Embryonic facial prominence (tissue), 1 donor: ENCODE measurements at regions not wholly inside any gene's neighbourhood (a gene's known extent, or its start where the extent isn't known, plus 50 kb on each side); places are given as distances from the start of the nearest gene placed in this dataset.
A peak's percentile ranks its signal among the peaks of the same experiment; 100 is the strongest.

Experiments
- DNase-seq: peaks from one replicate; pipeline ENCODE4 v3.0.0-alpha.2; 2016; ENCODE audit errors: extremely low spot score

DNA sequence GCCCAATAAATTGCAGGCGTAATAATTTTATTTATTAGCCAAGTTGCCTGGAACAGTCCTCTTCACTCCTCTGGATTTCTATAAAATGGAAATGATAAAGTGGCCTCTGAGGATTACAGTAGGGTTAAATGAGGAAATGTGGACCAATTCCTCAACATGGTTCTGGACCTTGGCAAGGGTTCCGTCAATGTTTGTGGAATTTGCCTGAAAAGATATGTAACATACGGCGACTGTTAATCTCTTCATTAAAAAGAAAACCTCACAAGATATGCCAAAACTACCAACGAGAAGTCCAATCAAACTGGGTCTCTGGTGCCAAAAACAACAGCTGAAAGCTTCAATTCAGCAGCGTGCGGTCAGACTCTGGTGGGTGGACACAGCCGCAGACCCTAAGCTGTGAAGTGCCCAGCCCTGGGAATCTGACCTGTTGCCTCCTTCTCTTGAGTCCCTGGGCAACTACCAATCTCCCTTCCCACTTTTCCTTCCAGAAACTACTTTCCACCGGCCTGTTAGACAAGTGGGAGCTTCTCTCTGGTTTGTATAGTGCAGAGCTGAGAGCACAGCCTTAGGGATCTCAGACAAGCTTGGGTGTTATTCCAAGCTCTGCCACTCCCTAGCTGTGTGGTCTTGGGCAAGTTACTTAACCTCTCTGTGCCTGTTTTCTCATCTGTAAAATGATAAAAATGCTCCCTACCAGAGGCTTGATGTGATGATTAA, 190.5 kb upstream of the GSC start:
- DNase-seq, result no peak

DNA sequence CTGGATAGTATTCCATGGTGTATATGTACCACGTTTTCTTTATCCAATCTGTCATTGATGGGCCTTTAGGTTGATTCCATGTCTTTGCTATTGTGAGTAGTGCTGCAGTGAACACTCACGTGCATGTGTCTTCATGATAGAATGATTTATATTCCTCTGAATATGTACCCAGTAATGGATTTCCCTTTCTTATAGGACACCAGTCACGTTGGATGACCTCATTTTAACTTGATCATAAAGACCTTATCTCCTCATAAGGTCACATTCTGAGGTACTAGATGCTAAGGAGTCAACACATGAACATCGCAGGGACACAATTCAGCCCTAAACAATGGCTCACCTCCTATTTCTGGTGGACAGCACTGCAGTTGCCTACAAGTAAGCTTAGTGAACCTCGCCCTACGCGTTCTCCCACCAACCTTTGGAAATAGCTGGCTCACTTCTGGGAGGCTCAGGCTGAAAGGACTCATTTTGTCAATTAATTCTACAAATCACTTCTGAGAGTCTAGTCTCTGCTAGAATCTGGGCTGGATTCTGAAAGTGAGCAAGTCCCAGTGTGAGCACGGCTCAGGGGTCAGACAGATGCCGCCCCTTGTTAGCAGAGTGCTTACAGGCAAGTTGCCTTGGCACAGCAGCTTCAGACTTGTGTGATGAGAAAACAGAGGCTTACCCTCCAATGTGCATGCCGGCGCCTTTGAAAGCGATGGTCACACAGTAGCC, 183.8 kb upstream of the GSC start:
- DNase-seq, result no peak

DNA sequence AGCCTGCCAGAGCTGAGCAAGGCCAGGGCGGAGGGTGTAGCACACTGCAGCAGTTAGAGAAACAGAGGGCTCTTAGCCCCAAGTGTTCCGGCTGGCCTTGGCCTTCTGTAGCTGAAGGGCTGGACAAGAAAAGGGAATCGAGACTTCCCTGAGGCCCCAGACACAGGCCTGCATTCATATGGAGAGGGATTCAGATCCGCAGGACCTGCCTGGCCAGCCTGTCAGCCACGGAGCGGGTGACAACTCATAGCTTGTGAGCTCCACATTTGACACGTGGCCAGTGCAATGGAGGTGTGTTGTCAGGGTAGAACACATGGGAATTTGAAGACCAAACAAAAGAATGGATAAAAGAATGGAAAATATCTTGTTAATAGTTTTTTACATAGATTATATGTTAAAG, 182.2 kb upstream of the GSC start:
- no peak for DNase-seq

DNA sequence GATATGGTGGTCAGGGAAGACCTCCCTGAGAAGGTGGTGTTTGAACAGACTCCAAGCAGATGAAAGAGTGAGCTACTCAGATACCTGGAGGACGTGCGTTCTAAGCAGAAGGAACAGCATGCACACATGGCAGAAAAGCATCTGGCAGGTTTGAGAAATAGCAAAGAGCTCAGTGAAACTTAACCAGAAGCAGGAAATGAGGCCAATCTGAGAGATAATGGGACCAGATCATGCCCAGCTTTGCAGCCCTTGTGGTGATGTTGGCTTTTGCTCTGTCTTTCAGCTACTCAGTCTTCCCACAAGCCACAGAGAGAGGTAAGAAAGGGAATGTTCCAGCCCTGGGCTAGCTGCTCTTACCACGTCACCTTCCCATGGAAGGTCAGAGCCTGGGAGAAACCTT, 176.3 kb upstream of the GSC start:
- DNase-seq, result no peak

DNA sequence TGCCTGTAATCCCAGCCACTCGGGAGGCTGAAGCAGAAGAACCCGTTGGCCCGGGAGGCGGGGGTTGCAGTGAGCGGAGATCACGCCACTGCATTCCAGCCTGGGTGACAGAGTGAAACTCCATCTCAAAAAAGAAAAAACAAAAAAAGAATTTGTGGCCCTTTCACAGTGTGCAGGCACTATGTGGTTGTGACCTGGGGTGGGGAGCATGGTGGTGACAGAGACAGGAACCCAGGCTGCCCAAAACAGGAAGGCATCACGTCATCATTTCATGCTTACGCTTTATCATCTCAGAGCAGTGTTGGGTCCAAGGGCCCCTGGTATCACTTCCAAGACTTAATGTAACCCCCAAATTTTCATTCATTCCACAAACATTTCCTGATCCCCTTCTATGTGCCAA, 175.7 kb upstream of the GSC start:
- no peak for DNase-seq

DNA sequence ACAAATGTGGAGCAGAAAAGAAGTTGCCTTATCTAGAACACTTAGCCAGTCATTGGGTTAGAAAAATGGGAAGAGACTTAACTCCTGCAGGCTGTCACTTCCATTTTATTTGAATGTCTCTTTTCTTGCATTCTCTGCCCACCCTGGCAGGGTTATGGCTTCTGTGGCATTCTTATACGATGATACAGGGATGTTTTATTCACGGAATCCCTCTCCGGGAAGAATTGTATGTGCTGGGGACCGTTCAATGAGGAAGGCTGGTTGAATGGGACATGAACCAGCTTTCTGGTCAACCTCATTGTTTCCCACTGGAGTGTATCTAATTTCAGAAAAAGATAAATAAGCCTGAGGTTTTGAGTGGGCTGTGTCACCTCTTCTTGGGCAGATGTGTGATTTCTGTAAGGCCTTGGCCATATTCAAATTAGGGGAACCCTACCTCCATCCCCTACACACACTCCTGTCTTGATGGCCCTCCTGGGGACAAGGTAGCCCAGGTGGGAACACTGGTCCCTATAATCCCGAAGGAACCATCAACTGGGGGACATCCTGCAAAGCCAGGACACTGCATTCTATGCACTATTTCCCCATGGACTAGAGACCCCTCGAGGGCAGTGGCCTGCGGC, 174.8 kb upstream of the GSC start:
- DNase-seq, result no peak

DNA sequence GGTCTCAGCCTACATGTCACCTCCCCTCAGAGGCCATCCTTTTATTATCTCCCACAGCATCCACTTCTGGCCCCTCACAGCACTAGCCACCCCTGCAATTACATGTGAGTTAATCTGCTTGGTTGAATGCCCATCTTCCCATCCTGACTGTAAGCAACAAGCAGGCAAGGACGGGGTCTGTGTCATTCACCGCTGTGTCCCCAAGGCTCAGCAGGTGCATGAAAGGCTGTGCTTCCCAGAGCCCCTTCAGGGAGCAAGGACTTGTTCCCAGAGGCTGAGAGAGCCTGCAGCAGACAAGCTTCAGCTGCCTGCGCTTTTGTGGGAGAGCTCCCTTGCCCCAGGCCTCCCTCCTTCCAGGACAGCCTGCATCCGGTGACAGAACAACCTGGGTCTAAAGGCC, 172.7 kb upstream of the GSC start:
- DNase-seq, result no peak

DNA sequence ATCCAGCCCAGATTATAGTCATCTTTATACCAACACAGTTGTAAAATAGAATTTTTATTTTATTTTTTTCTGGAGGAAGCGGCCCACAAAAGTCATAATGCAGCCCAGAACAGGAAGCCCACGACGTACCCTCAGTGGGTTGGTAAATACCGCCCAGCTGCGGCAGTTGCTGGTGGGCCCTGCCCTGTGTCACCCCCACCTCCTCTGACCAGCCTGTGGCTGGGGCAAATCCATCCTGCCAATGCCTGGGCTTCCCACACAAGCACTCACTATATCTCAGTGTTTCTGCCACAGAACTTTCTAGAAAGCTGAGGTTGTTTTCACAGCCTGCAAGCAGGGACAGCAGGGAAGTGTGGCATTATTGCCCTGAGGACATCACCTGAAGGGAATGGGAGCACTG, 171.4 kb upstream of the GSC start:
- DNase-seq, result no peak

DNA sequence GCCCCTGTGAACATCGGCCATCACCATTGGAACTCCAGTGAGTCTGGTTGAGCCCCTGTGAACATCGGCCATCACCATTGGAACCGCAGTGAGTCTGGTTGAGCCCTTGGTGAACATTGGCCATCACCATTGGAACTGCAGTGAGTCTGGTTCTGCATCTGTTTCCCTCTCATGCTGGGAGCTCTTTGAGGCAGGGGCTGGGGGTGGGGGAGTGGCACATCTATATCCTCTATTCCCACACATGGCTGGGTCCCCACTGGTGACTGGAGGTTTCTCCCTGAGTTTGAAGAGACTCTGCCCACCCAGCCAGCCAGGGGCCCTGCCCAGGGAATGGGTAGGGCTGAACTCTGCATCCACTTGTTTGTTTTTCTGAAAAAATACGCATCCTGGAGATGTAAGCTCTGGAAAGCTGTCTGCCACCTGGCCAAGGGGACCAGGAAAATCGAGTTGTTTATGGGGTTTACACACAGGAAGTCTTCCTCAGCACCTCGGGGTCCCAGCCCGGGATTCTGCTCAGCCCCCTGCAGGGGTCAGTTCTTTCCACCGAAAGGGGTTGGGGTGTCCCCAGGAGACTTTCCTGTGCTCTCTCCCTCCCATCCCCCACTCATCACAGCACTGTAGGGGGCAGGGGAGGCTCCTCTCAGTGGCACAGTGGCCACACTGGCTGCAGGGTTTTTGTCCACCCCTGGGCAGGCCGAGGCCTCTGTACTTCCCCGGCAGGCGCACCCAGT, 170.5 kb upstream of the GSC start:
- DNase-seq, result no peak

DNA sequence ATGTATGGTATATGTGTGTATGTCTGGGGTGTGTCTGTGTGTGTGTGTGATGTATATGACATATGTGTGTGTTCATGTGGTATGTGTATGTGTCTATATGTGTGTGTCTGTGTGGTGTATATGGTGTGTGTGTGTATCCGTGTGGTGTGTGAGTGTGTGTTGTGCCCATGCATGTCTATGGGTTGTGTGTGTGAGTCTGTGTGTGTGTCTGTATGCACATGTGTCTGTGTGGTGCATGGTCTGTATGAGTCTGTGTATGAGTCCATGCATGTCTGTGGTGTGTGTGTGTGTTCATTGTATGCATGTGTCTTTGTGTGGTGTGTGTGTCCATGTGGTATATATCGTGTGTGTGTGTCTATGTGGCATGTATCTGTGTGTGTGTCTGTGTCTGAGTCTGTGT, 168.1 kb upstream of the GSC start:
- DNase-seq, result no peak

DNA sequence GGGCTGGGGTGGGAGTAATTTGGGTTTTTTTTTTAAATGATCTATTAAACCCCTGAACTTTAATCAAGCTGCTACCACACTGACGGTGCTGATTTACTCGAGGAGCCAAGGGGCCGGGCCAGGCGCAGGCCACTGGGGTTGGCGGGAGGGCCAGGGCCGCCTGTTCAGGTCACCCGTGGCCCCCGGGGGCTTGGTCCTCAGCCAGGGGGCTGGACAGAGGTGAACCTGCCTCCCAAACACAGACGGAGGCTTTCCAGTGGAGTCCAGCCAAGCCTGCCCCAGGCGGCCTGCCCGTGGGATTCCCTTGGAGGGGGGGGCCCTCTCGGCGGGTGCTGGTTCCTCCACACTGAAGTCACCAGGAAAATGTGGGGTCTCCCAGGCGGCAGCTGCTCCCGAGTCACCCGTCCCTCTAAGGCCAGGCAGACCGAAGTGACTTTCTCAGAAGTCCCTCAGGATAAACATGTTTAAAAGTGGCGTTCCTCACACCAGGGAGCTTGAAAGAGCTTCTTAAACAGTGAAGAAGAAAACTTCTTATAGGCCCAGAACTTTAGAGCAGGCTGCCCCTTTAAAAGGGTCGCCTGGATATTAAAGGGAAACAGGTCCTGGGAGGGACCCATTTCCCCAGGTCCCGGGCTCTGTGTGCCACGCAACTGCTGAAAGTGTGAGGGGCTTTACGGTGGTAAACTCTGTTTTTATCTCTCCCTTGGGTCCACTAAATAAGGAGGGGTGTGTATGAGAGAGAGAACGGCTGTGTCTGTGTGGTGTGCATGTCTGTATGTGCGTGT, 167.2 kb upstream of the GSC start:
- DNase-seq, result peak; percentile 29

DNA sequence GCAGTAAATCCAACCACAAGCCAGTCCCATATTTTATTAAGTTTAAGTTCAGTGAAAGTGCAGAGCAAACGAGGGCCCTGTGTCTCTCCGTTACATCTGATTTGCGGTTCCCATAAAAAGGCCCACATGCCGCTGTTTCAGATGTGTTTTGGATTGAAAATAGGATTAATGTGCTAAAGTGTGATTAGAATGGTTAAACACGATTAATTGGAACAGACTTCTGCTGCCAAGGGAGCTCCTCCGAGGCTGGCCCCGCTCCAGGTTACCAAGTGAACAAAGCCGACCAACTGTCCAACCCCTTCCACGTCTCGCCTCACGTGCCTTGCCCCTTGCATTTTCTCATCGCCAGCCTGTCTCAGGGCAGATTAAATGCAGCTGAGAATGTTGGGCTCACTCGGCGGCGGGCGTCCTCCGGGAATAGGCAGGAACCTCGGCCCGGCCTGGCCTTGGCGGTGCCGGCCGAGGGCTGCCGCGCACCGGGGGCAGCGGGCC, 166.5 kb upstream of the GSC start:
- peak; percentile 81 for DNase-seq

DNA sequence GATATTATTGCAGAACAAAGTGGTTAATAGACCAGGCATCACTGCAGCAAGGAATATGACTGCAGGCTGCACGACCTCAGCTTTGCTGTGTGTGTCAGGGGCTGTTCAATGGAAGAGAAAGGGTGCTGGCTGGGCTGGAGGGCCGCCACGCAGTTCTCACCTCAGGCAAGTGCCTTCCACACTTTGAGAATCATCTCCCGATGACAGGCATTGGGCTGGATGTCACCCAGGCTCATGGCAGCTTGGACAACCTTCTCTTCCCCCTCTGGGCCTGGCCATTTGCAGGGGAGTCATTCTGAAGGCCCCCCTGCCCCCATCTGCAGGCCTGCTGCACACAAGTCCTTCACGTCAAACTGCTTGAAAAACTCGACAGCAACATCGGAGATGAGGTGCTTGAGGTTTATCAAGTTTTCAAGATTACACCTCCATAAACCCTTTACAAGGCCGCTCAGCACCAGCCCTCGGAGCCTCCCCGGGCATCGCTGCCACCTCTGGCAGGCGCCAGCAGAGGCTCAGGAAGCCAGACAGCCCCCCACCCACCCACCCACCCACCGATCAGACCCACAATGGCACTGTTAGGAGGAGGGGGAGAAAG, 165.9 kb upstream of the GSC start:
- DNase-seq, result no peak

DNA sequence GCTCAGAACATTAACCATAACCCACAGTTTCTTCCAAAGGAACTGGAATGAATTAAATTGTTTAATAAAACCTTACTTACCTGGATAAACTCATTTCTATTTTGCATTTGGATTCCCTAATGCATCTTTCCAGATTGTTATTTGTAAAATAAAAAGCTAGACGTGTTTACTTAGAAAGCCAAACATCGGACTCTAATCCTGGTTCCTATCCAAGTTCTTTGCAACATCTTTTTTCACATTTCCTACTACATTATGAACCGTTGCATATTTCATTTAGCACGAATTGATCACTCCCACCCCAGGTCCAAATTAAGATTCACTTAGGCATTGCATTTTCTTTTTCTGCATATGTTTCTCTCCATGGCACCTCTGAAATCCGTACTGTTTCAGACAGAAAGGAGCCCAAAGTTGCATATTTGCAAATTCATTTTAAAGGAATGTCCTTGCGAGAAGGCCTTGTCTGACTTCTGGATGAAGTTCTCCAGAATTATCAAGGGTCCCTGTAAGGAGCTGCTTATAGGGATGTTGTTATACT, 164.4 kb upstream of the GSC start:
- no peak for DNase-seq

DNA sequence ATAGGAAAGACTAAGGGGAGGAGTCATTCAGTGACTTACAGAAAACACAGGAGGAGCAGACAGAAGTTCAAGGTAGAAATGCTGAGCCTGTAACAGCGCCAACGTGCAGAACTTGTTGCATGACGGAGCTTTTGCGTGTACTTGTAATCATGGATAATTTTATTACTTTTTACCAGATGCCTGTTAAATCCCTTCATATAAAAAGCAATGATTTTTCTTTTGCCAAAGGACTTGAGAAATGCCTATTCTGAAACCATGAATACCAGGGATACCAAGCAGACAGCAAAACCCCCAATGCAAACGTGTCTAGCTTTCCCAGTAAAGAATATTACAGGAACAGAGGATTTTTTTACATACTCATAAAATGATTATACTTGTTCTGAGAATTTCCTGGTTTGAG, 163.6 kb upstream of the GSC start:
- DNase-seq, result peak; percentile 51

DNA sequence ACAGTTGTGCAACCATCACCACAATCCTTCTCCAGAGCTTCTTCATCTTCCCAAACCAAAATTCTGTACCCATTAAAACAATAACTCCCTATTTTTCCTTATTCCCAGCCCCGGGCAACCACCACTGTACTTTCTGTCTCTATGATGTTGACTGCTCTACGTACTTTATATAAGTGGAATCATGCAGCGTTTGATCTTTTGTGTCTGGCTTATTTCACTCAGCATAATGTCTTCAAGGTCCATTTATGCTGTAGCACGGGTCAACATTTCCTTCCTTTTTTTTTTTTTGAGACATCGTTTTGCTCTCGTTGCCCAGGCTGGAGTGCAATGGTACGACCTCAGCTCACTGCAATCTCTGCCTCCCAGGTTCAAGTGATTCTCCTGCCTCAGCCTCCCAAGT, 162.7 kb upstream of the GSC start:
- no peak for DNase-seq

DNA sequence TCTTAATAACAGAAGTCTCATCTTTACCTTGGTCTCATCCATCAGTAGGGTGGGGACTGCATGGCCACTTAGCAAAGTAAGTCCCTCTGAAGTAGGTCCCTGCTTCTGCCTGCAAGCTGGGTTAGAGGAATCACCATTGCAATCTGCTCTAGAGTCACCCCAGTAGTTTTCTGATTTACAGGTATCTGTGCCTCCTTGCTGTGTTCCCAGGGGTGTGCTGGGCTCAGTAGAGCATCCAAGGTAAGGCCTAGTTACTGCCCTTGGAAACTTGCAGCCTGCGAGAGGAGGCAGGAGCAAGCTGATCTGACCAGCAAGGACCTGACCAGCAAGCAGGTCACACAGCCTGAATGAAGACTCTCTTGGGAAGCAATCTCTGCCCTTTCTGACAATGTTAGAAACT, 160.8 kb upstream of the GSC start:
- no peak for DNase-seq

DNA sequence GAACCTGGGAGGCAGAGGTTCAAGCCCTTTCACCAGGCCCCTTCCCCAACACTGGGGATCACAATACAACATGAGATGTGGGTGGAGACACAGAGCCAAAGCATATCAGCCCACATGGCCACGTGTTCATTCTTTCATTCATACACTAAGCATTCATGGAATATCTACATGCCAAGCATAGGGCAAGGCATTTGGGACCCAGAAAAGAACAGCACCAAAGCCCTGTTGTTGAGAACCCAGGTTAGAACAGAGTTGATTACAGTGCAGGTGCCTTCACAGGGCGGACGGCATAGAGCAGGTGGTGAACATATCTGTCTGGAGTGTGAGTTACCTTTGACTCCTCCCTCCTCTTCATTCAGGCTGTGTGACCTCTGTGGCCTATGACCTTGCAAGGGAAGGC, 159.4 kb upstream of the GSC start:
- no peak for DNase-seq

DNA sequence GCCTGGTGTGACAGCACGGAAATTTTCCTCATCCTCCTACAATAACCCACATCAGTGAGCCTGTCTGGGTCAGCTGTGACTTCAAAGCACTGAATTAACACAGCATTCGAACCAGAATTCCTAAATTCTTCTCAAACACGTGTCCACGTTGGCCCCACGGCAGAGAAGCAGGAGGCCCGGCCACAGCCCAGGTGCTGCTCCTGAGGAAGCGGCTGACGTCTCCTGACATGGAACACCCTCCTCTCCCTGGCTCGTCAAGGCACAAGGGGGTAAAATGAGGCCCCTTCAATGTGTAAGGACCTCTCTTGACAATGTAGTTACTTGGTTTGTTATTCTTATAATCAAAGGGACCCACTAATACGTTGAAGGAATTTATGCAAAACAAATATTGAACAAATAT, 156.3 kb upstream of the GSC start:
- no peak for DNase-seq

DNA sequence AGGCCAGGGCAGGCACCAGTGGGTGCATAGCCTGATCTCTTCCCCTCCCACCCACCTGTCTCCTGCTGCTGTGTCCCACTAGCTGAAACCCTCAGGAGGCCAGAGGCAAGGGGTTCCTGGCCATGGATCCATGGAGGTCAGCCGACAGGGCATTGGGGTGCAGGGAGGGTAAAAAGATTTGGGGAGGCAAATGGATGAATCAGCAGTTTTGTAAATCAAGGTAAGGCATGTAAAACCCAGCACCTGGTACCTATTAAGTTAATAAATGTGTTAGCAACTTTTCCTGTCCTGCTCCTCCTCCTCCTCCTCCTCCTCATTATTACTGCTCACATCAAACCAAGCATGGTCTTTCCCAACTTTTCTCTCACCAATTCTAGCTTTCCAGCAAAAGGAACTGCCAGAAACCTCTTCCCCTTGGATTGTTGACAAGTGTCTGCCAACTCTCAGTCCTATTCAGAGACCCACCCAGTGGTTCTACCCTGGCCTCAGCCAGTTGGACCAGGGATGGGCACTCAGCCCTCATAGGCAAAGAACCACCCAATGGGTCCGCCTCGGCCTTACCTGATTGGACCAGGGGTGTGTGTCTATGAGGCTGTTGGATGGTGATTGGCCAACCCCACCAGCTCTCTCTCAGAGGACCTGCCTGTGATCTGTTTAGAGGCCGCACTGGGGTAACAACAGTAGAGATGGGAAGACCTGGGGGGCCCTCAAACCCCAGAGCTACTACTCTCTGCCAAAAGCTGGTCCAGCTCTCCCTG, 155.7 kb upstream of the GSC start:
- DNase-seq, result no peak
